C4-2B (cell line): ENCODE measurements at regions not wholly inside any gene's neighbourhood (a gene's known extent, or its start where the extent isn't known, plus 50 kb on each side); places are given as distances from the start of the nearest gene placed in this dataset.

ENCODE experiments used
- CTCF ChIP-seq: fragments of 450-650 bp; conservative IDR thresholded peaks from 2 replicates; pipeline ENCODE4 v1.5.1; 2017; ENCODE audit warnings: mild to moderate bottlenecking
- ZFX ChIP-seq: fragments of 450-650 bp; IDR thresholded peaks from 2 replicates; pipeline ENCODE4 v1.6.1; 2017

- TF ChIP-seq CTCF (no peak), ZFX (no peak)
Observed at GRCh38 chr7:91372323-91372722, 108.1 kb downstream of the FZD1 start.
